AG08396 (cell line): ENCODE measurements at regions not wholly inside any gene's neighbourhood (a gene's known extent, or its start where the extent isn't known, plus 50 kb on each side); places are given as distances from the start of the nearest gene placed in this dataset.

Experiments
- DNase-seq: peaks from one replicate; pipeline ENCODE4 v3.0.0; 2012; ENCODE audit warnings: low spot score, mixed read lengths

DNA sequence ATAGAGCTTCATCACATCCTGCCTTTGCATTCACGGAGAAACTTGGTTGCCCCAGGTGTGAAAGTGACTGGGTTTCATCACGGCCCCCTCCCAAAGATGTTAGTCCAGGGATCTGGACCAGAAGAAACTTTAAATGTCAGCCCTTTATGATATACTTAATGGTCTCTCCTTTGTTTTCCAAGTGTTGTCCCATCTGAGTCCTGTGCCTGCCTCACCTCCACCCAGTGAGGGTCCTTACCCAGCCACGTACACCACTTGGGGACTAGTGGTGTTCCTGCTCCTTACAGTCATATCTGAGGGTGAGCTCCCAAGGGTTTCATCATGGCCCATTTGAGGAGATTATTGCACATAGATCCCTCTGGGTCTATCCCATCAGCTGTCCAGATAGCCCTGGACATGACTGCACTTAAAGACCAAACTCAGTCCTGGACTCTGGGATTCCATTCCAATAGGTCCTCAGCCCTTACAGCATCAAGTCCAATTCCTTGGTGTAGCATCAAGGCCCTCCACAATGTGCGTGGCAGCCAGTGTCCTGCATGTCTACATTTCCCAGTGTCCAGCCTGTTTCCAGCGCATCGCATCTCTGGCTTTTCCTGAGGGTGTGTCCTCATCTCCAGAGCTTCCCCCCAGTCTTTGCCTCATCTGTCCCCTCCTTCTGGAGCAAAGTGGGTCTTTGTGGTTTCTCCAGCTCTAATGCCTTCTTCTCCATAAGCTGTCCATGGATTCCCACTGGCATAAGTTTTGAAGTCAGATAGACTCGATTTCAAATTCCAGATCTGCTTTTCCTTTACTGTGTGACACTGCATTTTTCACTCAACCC is 351.6 kb downstream of the MYCN start:
- DNase-seq = no peak

DNA sequence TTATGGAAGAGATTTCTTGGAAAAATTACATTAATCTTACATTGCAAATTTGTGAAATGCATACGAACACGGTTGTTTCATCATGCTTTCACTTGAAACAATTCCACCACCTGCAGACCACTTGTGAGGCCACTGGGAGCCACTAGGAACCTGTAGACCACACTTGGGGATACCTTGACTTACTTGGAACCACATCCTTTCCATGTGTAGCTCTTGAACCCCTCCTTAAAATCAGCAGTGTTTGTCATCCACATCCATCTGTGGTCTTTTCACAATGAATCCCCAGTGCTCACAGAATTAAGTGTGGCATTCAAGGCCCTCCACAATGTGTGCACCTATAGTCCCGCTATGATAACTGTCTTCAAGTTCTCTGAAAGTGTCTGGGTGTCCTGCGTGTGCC is 350.9 kb downstream of the MYCN start:
- DNase-seq = no peak

DNA sequence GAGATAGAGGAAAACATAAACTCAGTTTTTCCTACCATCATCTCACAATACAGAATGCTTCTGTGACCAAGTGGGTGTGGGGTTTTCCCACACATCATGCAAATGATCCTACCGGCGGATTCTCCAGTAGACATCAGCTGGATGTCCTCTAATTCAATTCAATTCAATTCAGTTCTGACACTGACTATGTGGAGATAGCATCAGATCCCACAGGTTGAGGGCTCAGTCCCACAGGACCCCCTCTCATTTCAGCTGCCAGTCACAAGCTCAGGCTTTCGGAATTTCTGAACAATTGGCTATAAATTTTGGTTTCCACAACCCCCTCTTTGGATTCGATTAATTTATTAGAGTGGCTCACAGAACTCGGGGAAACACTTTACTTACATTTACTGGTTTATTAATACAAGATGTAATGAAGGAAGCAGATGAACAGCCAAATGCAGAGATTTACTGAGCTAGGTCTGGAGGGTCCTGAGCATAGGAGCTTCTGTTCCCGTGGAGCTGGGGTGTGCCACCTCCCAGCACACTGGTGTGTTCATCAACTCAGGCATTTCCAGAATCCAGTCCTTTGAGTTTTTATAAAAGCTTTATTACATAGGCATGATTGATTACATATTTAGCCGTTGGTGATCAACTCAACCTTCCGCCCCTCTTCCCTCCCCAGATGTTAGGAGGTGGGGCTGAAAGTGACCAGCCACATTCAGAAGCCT is 350.1 kb downstream of the MYCN start:
- DNase-seq = no peak

DNA sequence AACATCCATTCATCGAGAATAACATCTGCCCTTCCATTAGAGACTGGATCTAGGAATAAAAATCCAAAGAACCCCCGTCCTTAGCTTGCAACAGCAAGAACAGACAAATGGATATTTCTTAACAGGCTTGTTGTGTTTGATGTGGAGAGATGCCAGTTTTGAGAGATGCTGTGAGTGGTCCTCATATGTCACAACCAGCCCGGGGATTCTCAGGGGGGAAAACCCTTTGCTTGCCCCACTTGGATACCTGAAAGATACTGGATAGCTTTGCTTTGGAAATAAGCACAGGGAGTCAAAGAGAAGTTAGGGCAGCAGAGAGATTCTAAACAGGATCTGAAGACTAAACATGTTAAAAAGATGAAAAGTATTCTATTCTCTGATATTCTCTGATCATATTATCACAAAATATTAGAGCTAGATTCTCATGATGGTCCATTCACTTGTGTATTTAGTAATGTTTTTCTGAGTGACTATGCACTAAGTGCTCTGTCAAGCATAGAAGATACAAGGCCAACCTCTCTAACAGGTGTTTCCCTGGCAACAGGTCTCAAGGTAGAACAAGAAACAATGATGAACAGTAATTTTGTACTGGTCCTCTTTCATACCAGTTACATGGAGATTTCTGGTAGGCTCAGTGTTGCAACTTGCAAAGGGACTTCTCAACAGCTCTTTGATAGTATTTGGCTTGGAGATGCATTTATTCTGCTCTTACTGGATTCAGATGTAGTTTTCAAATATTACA is 348.2 kb downstream of the MYCN start:
- DNase-seq = no peak

DNA sequence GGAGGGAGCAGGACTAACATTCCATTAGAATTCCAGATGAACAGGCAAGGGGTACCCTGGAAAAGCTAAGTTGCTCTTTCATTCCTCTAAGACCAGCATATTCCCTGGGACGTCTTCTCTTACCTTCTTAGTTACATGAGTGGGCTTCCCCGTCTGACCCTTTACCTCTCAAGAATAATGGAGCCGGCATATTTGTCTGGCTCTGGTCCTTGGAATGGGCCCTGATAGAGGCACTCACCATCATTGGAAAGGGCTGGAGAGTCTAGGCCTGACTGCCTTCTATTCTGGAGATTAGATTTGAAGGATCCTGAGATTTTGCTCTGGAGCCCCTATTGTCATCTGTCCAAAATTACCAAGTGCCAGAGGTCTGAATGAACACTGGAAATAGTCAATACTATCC is 347.5 kb downstream of the MYCN start:
- DNase-seq = no peak

DNA sequence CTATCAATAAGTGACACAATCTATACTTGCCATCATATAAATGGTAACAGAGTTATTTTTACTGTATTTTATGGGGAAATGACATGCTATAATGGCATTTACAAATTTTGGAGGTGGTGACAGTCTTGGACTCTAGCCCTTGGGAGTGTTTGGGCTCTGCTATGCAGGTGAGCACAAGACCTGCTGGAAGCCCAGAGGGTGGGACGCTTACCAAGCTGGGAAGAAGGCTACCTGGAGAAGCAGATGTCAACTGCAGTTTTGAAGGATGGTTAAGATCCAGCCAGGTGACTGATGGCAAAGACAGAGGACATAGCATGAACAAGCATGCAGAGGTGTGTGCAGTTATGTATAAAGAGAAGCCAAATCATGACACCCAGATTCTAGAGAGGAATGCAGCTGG is 346.9 kb downstream of the MYCN start:
- no peak for DNase-seq

DNA sequence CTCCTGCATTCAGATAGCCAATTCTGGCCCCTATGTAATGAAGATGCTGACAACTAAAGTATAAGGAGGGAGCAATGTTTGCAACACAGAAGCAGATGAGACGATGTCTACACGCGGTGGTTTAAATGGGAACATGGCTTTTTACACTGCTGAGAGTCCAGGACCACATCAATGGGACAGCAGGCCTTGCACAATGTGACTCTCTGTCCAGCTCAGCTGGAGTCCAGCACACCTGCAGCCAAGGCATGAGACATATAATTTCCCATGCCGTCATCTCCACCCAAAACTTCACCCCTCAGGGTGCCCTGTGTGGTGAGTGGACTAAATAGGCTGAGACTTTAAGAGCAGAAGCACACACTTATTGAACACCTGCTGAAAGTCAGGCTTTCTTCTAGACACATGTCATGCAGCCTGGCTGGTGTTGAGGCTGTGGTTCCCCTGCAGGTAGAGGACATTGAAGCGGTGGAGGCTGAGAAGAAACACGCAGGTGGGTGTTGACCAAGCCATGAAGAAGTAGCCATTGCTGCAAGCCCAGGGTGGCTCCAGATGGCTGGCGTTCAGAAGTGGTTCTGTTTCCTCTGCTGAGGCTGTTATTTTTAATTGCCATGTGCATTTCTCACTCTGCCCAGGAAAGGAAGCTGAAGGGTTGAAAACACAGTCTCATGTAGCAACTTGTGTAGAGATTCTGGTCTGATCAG is 345.6 kb downstream of the MYCN start:
- no peak for DNase-seq

DNA sequence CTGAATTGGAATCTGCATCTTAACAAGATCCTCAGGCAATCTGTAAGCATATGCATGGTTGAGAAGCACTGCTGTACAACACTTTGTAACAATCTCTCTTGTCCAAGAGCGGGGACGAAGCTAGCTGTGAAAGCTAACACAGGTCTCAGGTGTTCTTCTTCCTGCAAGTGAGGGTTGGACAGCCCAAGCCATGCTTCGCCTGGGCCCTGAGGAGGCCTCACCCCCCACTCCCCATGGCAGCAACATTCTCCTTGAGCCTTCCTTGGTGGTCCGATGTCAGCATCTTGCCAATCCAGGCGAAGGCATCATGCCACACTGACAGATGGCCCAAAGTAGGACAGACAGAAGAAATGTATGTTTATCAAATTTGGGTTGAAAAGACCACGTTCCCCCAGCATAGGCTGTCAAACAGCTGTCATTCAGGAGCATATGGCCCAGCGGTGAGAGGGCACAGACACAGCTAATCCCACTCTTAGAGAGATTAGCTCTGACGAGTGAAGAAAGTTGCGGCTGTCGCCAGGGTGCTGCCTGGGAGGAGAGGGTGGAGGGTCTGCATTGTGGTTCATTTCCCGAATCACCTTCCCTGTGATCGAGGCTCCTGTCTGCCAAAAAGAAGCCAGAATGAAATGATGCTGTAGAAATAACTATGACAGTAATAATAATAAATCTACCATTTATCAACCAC is 344.7 kb downstream of the MYCN start:
- no peak for DNase-seq

DNA sequence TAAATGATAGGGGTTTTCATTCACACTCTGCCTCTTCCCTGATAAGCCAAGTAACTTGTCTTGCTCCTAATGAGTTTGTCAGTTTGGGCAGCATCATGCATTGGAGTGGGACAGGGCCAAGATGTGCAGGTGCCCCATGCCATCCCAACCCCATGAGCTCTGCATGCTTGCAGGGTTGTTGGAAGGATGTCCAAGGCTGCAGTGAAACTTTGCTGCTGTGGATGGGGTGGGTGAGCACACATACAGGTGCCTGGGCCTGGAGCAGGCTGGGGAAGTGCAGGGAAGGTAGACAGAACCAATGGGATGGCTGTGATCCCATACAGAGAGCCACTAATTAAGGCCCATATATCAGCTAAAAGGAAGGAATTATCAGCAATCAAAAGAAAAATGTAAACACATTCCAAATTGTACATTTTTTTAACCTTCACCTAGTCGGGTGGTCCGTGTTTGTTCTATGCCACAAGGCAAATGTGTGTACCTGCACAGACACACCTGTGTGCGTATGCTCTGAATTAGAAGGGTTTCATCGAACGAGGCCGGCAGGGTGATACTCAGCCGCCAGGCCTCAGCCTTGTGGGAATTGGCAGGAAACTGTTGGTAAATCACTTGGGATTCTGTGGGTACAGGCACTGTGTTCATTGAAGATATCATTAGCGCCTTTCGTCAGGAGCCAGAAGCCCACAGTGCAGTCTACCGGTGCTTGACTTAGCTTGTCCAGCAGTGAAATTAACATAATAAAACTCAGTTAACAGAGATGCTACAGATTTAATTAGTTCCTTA is 342.9 kb downstream of the MYCN start:
- DNase-seq = no peak

DNA sequence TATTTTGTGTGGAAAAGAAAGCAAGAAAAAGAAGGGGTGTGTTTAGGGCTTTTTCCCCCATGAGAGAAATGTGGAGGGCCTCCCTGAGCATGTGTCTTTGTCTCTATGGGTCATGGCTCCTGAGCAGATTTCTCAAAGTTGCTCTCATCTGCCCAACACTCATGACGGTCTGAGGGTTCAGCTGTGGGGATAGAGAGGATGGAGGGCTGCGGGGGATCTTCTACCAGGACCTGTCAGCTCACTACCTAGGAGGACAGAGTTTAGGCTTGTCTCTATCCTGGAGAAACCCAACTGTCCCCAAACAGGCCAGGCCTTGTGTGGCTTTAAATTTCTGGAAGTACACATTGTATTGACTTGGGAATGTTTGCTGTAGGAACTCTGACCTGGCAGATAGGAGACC is 342.2 kb downstream of the MYCN start:
- no peak for DNase-seq

DNA sequence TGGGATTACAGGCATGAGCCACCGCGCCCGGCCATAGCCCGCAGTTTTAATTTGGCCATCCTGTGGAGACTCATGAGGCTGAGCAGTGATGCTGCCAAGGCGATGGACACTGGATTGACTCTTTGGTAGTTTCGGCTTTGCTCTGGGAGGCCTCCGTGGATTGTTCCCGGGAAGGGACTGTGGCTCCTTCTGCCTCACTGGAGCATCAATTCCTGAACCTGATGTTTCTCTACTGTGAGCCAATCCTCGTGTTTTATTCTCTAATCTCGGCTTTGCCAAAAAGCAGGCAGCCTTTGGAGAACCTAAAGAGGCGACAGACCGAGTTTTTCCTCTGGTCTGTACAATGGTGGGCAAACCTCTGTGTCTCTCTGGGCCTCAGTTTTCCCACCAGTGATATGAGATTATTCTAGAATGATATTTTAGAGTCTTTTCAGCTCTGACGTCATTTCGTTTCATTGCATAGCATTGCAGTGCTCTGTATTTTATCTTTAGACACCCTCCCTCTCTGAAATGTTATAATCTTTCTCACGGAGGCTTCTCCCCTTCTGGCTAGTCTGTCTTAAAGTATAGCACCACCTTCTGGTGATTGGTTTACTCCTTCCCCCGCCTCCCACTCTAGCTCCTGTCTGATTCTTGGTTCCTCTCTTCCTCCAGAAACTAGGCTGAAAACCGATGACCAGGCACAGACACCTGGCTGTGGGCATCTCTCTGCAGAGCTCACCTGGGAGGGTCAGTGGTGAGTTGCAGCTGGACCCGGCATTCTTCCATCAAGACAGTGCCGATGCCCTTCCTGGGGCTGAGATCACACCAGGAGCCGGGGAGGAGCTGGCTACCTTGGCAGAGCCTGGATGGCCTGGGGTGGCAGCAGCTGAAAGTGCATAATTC is 341.3 kb downstream of the MYCN start:
- no peak for DNase-seq

DNA sequence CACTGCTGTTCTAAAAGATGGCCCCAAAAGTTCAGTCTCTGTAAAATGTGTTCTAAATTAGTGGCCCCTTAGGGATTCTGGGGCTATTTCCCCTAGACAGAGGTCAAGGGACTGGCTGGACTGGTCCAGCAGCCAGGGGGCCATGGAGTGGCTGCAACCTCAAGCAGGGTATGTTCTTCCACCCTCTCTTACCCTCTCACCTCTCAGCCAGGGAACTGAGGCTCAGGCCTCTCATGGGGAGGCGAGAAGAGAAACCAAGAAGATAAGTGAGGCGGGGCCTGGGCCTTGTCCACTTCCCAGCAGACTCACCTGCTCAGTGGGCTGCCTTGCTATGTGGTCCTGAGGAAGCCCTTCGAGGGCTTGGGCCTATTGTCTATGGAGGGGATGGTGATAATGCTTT is 339.7 kb downstream of the MYCN start:
- DNase-seq = no peak

DNA sequence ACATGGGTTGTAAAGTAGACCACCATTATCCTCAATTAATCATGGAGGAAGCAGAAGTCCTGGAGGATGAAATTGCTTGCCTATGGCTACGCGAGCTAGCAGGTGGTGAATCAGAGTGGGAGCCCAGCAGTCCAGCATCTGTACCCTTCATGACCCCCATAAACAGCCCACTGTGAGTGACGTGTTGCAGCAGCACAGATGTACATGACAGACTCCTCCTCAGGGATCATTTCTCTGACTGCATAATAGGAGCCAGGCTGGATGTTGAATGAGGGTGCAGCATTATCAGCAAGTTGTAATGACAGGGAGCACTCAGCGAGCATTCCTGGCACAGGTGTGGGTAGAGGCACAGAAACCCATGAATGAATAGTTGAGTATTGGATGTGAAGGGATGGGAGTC is 339.3 kb downstream of the MYCN start:
- no peak for DNase-seq

DNA sequence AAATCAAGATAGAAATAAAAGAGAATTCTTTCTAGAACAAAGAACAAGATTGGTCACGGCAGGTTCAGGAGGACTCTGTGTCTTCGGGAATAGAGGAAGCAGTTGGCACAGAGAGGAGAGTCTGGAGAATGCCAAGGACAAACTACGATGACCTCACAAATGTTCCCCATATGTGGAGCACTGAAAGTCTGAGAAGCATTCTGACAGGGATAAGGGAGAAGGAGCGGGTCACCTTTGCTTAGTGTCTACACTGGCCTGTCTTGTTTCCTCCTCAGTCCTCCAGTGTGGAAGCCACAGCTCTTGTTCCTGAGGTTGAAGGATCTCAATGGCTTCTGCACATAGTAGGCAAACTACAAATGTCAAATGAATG is 338.8 kb downstream of the MYCN start:
- no peak for DNase-seq

DNA sequence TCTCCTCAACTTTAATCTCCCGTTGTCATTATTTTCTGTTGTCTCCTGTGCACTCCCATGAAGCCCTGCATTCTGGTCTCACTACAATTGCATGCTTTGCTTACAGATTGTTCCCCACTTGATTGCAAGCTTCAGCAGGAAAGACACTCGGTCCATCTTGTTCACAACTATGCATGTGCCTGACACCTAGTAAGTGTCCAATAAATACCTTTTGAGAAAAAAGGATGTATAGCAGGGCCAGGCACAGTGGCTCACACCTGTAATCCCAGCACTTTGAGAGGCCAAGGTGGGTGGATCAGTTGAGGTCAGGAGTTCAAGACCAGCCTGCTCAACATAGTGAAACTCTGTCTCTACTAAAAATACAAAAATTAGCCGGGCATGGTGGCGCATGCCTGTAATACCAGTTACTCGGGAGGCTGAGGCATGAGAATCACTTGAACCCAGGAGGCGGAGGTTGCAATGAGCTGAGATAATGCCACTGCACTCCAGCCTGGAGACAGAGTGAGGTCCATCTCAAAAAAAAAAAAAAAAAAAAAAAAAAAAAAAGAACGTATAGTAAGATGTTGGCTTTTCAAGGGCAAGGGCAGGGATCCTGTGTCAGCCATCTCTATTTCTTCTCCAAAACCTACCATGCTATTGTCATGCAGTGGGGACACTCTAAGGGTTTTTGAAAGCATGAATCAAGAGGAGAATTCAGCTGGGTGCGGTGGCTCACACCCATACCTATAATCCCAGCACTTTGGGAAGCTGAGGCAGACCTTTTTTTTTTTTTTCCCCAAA is 338.3 kb downstream of the MYCN start:
- DNase-seq = no peak

DNA sequence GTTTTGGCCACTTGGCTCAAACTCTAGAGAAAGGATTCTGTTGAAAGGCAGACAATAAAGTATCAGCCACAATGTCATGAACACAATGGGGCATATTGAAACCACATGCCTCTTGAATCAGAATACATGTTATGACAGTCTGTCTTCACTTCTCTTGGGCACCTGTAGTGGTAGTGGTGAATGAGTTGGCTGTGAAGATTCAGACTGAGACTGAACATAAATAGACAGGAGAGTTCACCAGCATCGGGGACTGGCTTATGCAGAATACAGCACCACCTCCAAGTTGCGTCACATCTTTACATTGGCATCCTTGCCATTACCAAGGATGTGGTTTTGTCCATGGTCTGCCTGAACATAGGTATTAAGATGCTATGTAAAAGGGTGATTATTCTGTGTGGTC is 336.8 kb downstream of the MYCN start:
- no peak for DNase-seq

DNA sequence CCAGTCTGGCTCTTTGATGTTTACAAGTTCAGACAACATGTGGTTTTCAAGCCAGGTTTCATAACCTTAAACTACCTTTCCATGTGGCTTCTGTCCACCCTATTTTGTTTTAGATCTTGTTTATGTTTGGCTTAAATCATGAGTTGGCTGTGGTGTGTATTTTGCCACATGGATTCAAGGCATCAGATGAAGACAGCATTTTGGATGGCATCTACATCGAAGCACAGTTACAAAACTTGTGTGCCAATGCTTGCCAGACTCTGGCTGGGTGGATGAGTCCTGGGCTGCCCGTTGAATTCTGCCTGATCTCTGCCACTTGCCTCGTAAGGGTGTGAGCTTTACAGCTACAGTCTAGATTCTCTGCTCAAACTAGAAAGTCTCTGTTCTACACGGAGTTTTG is 335.3 kb downstream of the MYCN start:
- DNase-seq = no peak

DNA sequence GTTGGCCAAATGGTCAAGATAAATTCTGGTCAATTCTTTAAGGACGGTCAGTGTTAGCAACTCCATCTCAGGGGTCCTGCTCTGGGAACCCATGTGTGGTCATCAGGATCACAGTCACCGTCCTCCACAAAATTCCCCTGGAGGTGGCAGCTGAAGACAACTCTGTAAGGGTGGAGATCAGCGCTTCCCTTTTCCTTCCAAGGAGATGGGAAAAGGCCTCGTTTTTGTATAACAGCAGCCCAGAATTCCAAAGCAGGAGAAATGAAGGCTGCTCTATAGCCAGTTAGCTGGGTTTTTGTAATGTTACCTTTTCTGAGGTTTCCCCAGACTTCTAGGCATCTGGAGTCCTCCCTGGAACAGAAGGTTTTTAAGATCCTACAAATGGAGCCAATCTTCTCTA is 334.8 kb downstream of the MYCN start:
- no peak for DNase-seq

DNA sequence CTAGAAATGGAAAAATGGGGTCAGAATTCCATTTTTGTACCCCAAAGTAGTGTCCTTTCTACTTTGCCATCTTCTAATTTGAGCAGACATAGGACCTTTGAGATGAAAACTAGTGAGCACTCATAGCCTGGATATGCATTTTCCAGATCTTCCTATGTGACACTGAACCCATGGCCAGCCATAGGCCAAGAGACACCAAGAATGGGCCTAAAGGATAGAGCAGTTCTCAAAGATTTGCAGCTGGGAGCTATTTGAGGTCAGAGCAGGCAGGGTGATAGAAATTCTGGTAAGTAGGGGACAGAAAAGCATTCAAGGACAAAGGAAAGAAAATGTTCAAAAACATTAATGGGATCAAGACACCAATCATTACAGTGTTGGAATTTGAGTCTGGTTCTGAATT is 332.8 kb downstream of the MYCN start:
- DNase-seq = no peak
